ENCODE measurements at regions not wholly inside any gene's neighbourhood (a gene's known extent, or its start where the extent isn't known, plus 50 kb on each side); places are given as distances from the start of the nearest gene placed in this dataset.

DNA sequence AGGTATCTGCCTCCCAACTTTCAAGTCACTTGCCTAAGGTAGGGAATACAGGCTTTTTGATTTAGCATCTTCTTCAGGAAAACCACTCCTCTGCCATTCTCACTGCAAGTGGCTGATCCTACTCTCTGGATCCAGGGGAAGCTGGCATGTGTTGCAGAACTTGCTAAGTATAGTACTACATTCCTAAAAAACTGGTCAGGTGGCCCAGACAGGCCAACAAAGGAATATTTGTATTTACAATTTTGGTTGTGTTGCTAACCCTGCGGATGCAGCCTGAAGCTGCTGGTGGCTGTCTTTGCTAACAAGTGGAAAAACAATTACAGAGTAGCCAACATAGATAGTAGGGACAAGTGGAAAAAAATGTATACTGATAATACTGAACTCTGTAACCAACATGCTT lies 222.5 kb upstream of the STARD13 start:
- TF ChIP-seq, protein P1, sequence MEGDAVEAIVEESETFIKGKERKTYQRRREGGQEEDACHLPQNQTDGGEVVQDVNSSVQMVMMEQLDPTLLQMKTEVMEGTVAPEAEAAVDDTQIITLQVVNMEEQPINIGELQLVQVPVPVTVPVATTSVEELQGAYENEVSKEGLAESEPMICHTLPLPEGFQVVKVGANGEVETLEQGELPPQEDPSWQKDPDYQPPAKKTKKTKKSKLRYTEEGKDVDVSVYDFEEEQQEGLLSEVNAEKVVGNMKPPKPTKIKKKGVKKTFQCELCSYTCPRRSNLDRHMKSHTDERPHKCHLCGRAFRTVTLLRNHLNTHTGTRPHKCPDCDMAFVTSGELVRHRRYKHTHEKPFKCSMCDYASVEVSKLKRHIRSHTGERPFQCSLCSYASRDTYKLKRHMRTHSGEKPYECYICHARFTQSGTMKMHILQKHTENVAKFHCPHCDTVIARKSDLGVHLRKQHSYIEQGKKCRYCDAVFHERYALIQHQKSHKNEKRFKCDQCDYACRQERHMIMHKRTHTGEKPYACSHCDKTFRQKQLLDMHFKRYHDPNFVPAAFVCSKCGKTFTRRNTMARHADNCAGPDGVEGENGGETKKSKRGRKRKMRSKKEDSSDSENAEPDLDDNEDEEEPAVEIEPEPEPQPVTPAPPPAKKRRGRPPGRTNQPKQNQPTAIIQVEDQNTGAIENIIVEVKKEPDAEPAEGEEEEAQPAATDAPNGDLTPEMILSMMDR (IDR thresholded peaks at IDR 0.05): no peak

DNA sequence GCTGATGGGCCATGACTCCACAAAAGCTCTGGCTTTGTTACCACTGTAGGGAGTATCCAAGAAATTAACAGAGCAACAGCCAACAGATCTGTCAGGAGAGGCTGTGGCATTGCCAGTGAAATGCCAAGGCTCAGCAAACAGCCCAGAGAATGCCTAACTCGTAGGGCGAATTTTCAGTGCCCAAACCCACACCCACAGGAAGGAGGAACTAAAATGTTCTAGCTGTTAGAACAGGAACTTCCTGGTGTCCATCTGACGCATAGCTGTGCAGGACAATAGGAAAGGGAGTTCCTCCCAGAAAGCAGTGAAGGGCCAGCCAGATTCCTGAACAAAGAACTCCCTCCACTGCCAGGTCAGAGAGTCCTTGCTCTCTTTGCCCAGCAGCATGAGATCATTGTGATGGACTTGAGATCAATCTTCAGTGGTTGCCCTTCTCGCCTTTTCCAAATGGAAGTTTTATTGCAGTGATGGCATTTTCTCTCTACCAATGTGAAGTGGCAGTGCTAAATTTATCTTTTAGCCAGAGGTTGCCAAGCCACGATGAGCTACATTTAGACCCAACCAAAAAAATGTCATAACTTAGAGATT lies 224.2 kb upstream of the STARD13 start:
- TF ChIP-seq, protein P1 (IDR thresholded peaks at IDR 0.05): no peak

DNA sequence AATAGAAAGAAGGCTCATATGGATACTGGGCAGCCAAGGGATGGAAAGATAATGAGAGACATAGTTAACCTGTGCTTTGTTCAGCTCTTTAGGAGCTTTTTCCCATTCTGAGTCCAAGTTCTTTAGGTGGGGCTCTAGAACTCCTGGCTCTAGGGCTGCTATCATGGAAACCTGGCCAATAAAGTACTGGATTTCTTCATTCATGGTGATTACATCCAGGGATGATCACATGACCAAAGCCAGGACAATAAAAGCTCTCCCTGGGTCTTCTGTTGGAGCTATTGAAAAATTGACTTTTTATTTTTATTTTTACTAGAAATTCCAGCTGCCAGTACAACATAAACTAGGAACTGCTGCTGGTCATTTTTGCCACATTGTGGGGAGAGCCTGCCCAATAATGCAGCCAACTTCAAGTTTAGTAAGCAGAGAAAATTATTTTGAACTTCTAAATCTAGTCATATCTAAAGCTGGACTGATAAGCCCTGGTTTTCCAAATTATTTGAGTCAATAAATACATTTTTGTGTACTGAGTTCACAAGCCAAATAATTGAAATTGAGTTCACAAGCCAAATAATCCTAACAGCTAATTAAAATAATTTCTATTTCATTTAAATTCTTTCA lies 224.9 kb upstream of the STARD13 start:
- TF ChIP-seq, protein P1 (IDR thresholded peaks at IDR 0.05): no peak

DNA sequence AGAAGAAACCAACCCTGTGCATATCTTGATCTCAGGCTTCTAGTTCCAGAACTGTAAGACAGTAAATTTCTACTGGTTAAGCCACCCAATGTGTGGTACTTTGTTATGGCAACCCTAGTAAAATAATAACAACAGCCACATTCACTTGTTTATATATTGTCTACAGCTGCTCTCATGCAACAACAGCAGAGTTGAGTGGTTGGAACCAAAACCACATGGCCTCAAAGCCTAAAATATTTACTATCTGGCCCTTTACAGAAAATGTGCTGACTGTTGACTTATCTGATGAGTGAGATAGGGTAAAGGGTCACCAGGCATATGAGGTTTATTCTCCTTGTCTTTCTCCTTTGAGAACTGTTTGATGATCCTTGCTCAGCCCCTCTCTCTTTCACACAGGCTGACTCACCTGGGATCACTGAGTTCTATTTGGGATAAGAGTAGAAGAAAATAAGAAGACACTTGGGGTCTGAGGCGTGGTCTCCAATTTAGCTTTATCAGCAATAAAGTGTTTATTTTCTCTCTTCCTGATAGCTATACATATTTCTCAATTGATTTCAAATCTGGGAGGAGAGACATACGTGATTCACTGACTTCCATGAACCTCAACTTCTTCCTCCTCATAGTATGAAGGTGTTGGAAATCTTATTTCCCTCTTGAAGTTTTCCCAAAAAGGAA lies 227.5 kb upstream of the STARD13 start:
- TF ChIP-seq, protein P1 (IDR thresholded peaks at IDR 0.05): no peak

DNA sequence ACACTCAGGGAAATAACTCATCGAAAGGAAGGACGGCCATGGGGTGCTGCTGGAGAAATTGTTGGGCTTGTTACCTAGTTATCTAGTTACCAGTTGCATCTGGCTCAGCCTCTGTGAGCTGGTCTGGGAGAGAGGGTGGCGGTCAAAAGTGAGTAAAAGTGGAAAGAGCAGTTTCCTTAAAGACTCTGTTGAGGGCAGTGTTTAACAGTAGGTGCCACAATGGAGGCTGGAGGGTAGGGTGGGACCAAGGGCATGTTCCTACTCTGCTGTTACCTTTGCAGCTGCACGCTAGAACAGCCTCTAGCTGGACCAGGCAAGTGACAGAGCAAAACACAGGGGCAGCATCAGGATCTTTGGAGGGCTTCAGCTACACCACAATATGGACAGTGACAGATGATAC lies 228.8 kb upstream of the STARD13 start:
- TF ChIP-seq, protein P1 (IDR thresholded peaks at IDR 0.05): no peak

DNA sequence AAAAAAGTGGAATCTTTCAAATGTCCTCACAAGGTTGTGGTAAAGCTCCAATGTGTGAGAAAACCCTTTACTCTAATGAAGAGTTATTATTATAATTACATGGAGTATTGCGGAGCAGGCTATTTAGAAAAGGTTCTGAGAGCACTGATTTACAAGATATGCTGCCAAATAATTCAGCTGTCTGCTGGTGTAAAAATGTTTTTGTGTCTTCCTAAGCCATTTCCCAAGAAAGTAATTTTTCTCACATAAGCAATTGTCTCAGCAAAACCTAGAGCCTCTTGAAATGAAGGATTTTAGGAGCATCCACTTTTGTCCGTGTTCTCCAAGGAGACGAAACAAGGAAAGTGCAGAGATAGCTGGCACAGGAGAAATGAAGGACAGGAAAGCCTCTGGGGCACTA lies 229.6 kb upstream of the STARD13 start:
- TF ChIP-seq, protein P1 (IDR thresholded peaks at IDR 0.05): no peak

DNA sequence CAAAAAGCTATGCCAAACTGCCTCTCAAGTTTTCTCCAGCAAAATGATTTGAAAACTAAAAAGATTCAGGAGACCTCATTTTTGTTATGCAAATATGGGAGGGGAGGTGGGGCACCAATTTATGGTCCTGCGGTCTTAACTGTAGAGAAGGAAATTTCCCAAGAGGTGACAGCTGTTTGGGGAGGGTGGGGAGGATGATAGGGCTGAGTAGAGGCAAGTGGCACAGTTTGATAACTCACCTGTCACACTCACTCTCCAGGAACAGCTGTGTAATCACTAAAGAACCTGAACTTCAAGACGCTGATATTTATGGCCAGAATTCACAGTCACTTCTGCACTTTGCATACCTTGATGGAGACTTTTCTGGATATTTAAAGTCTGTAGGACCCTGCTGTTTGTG lies 232.9 kb upstream of the STARD13 start:
- TF ChIP-seq, protein P1 (IDR thresholded peaks at IDR 0.05): no peak
